H1 (cell line): ENCODE measurements at regions not wholly inside any gene's neighbourhood (a gene's known extent, or its start where the extent isn't known, plus 50 kb on each side); places are given as distances from the start of the nearest gene placed in this dataset.

ENCODE experiments used
- CTCF ChIA-PET: fragments of 300-600 bp; sonication (Branson Sonifier 250); formaldehyde crosslinking; loops from one replicate; lab custom pipeline; 2021; ENCODE audit not compliant: partially characterized antibody; lab: Charles Lee
- POLR2A ChIA-PET: fragments of 300-600 bp; sonication (Branson Sonifier 250); formaldehyde crosslinking; loops from one replicate; lab custom pipeline; 2021; ENCODE audit warnings: inconsistent platforms; ENCODE audit not compliant: partially characterized antibody; lab: Charles Lee
- DNase-seq, 2 experiments: peaks; one replicate each; pipeline versions ENCODE4 v3.0.0 to v3.0.0-alpha.2; 2010 to 2022; ENCODE audit warnings: low spot score in 2 of 2, low read depth in 1 of 2, mixed read lengths in 1 of 2
- FAIRE-seq: peaks from 2 replicates; lab custom pipeline; 2011; peaks lifted over from hg19 to GRCh38; lab: Jason Lieb, UNC
- H2AFZ ChIP-seq: 2 replicates; pipeline ENCODE4 v1.8.1; 2012; ENCODE audit warnings: low read length, inconsistent platforms
- H2AK5ac ChIP-seq: 2 replicates; pipeline ENCODE4 v1.6.1; 2013; ENCODE audit warnings: low read depth, low read length
- H2BK120ac ChIP-seq: replicated peaks from 2 replicates; pipeline ENCODE3; 2013; ENCODE audit warnings: low read depth, low read length, inconsistent platforms
- H2BK12ac ChIP-seq: 2 replicates; pipeline ENCODE4 v1.6.1; 2013; ENCODE audit warnings: low read depth, low read length
- H2BK15ac ChIP-seq: 2 replicates; pipeline ENCODE4 v1.6.1; 2013; ENCODE audit warnings: low read length
- H2BK20ac ChIP-seq: 2 replicates; pipeline ENCODE4 v1.6.1; 2013; ENCODE audit warnings: low read length
- H2BK5ac ChIP-seq: 2 replicates; pipeline ENCODE4 v1.6.1; 2013; ENCODE audit warnings: low read depth, low read length
- H3K14ac ChIP-seq: 2 replicates; pipeline ENCODE4 v1.6.1; 2013; ENCODE audit warnings: inconsistent platforms; ENCODE audit not compliant: insufficient read length
- H3K18ac ChIP-seq: 2 replicates; pipeline ENCODE4 v1.6.1; 2013; ENCODE audit warnings: low read length; ENCODE audit errors: extremely low read depth
- H3K23ac ChIP-seq: 2 replicates; pipeline ENCODE4 v1.6.1; 2013; ENCODE audit warnings: inconsistent platforms; ENCODE audit not compliant: insufficient read length
- H3K23me2 ChIP-seq: 2 replicates; pipeline ENCODE4 v1.6.1; 2013; ENCODE audit warnings: low read depth, low read length
- H3K27ac ChIP-seq: 2 replicates; pipeline ENCODE4 v1.6.1; 2011; ENCODE audit warnings: low read depth, low read length, inconsistent platforms
- H3K27me3 ChIP-seq, 4 experiments: replicated peaks in 1 of 4; 1 replicate in 1 of 4; 2 replicates in 3 of 4; pipeline versions ENCODE4 v1.6.1 to v1.8.1; 2011 to 2013; ENCODE audit warnings: low read length in 3 of 4, mild to moderate bottlenecking in 3 of 4, inconsistent platforms in 2 of 4, mixed read lengths in 2 of 4, moderate library complexity in 1 of 4; ENCODE audit not compliant: control insufficient read depth in 3 of 4, insufficient read depth in 3 of 4; ENCODE audit errors: extremely low read depth in 1 of 4
- H3K36me3 ChIP-seq, 4 experiments: 2 replicates each; pipeline versions ENCODE4 v1.6.1 to v1.8.1; 2011 to 2013; ENCODE audit warnings: mild to moderate bottlenecking in 4 of 4, low read length in 3 of 4, moderate library complexity in 2 of 4, control low read depth in 1 of 4, inconsistent platforms in 1 of 4; ENCODE audit not compliant: insufficient read depth in 4 of 4, control insufficient read depth in 2 of 4
- H3K4ac ChIP-seq: replicated peaks from 2 replicates; pipeline ENCODE3; 2013; ENCODE audit warnings: low read length, low read depth, mixed read lengths, inconsistent platforms; ENCODE audit not compliant: insufficient read length
- H3K4me1 ChIP-seq, 4 experiments: replicated peaks in 1 of 4; 1 replicate in 1 of 4; 2 replicates in 3 of 4; pipeline versions ENCODE4 v1.6.1 to v1.8.1; 2011 to 2013; ENCODE audit warnings: low read length in 3 of 4, inconsistent platforms in 2 of 4, mixed read lengths in 1 of 4; ENCODE audit not compliant: insufficient read depth in 4 of 4, control insufficient read depth in 3 of 4
- H3K4me2 ChIP-seq, 2 experiments: 2 replicates each; pipeline versions ENCODE4 v1.6.1 to v1.8.1; 2011 to 2013; ENCODE audit warnings: low read depth in 2 of 2, low read length in 2 of 2, control low read depth in 1 of 2, inconsistent platforms in 1 of 2, mild to moderate bottlenecking in 1 of 2; ENCODE audit not compliant: insufficient read depth in 1 of 2
- H3K4me3 ChIP-seq, 4 experiments: fragments of 200-600, 300-600 bp in 1 of 4; sonication (generic), shearing (Covaris generic), sonication (Bioruptor Twin) in 1 of 4; 2 replicates each; pipeline versions ENCODE4 v1.5.1 to v1.8.1; 2011 to 2016; ENCODE audit warnings: low read length in 4 of 4, low read depth in 3 of 4, control low read depth in 2 of 4, inconsistent platforms in 2 of 4, mild to moderate bottlenecking in 2 of 4, mixed read lengths in 1 of 4, moderate library complexity in 1 of 4; ENCODE audit not compliant: insufficient read depth in 2 of 4; ENCODE audit errors: extremely low read depth in 1 of 4
- H3K56ac ChIP-seq: replicated peaks from 2 replicates; pipeline ENCODE3; 2013; ENCODE audit warnings: low read depth, mild to moderate bottlenecking, mixed read lengths, low read length, inconsistent platforms; ENCODE audit not compliant: insufficient read length
- H3K79me1 ChIP-seq: 2 replicates; pipeline ENCODE4 v1.6.1; 2013; ENCODE audit warnings: low read depth, low read length, control low read depth
- H3K79me2 ChIP-seq, 2 experiments: 2 replicates each; pipeline versions ENCODE4 v1.6.1 to v1.8.1; 2012 to 2013; ENCODE audit warnings: low read length in 2 of 2, mild to moderate bottlenecking in 2 of 2, inconsistent platforms in 1 of 2; ENCODE audit not compliant: insufficient read depth in 2 of 2, control insufficient read depth in 1 of 2
- H3K9ac ChIP-seq, 4 experiments: replicated peaks in 1 of 4; 1 replicate in 1 of 4; 2 replicates in 3 of 4; pipeline versions ENCODE4 v1.6.1 to v1.8.1; 2011 to 2013; ENCODE audit warnings: low read depth in 3 of 4, low read length in 3 of 4, control low read depth in 2 of 4, mild to moderate bottlenecking in 2 of 4, moderate library complexity in 2 of 4, inconsistent platforms in 1 of 4; ENCODE audit errors: extremely low read depth in 1 of 4
- H3K9me3 ChIP-seq, 2 experiments: 2 replicates each; pipeline versions ENCODE4 v1.6.1 to v1.8.1; 2012 to 2013; ENCODE audit warnings: mild to moderate bottlenecking in 2 of 2, moderate library complexity in 2 of 2, control low read depth in 1 of 2, inconsistent platforms in 1 of 2, low read depth in 1 of 2, low read length in 1 of 2, mixed read lengths in 1 of 2; ENCODE audit not compliant: insufficient read depth in 2 of 2
- H4K20me1 ChIP-seq, 2 experiments: replicated peaks in 1 of 2; 2 replicates each; pipeline versions ENCODE3 to v1.8.1; 2011 to 2013; ENCODE audit warnings: inconsistent platforms in 2 of 2, low read length in 2 of 2, mild to moderate bottlenecking in 1 of 2; ENCODE audit not compliant: insufficient read depth in 2 of 2, control insufficient read depth in 1 of 2
- H4K5ac ChIP-seq: 2 replicates; pipeline ENCODE4 v1.6.1; 2013; ENCODE audit warnings: low read length, low read depth, mixed read lengths, inconsistent platforms; ENCODE audit not compliant: insufficient read length
- H4K8ac ChIP-seq: 2 replicates; pipeline ENCODE4 v1.8.0; 2013; ENCODE audit warnings: mild to moderate bottlenecking, moderate library complexity, low read length, inconsistent platforms; ENCODE audit not compliant: insufficient read depth; ENCODE audit errors: extremely low read depth
- H4K91ac ChIP-seq: replicated peaks from 2 replicates; pipeline ENCODE3; 2013; ENCODE audit warnings: low read length, mixed read lengths, inconsistent platforms; ENCODE audit not compliant: insufficient read length
- GTF2F1 ChIP-seq: IDR thresholded peaks from 2 replicates; pipeline ENCODE4 v1.6.1; 2012; ENCODE audit warnings: low read depth, low read length, improper control_type of control experiment, borderline replicate concordance
- HDAC6 ChIP-seq: IDR thresholded peaks from one replicate; pipeline ENCODE4 v1.7.1; 2012; ENCODE audit warnings: low read depth, mild to moderate bottlenecking, inconsistent platforms, low read length, moderate library complexity
- JUN ChIP-seq: IDR thresholded peaks from 2 replicates; pipeline ENCODE4 v1.6.1; 2011; ENCODE audit warnings: low read depth, mild to moderate bottlenecking, improper control_type of control experiment, low read length
- RBBP5 ChIP-seq: IDR thresholded peaks from 2 replicates; pipeline ENCODE4 v1.7.1; 2012; ENCODE audit warnings: low read depth, mild to moderate bottlenecking, inconsistent platforms, low read length, moderate library complexity, borderline replicate concordance
- RNF2 ChIP-seq: fragments of 200-900, 300-1000 bp; sonication (generic); IDR thresholded peaks from 2 replicates; pipeline ENCODE4 v1.7.1; 2016; ENCODE audit warnings: borderline replicate concordance, low read depth, mild to moderate bottlenecking, antibody characterized with exemption, low read length; ENCODE audit not compliant: poor library complexity, severe bottlenecking; ENCODE audit errors: missing control alignments
- SIRT6 ChIP-seq: IDR thresholded peaks from one replicate; pipeline ENCODE4 v1.7.1; 2012; ENCODE audit warnings: low read length, inconsistent platforms
- SP1 ChIP-seq: IDR thresholded peaks from 2 replicates; pipeline ENCODE4 v1.6.1; 2011; ENCODE audit warnings: low read depth, low read length
- SP4 ChIP-seq: IDR thresholded peaks from 2 replicates; pipeline ENCODE4 v1.6.1; 2012; ENCODE audit warnings: low read length, inconsistent platforms
- TAF7 ChIP-seq: optimal IDR thresholded peaks from 2 replicates; pipeline ENCODE3; 2011; ENCODE audit warnings: low read depth, mild to moderate bottlenecking, inconsistent platforms, low read length, moderate library complexity, borderline replicate concordance
- TEAD4 ChIP-seq: IDR thresholded peaks from 2 replicates; pipeline ENCODE4 v1.6.1; 2012; ENCODE audit warnings: low read depth, low read length, inconsistent platforms, mixed read lengths
- ZNF274 ChIP-seq: IDR thresholded peaks from 2 replicates; pipeline ENCODE4 v1.7.0; 2012; ENCODE audit warnings: low read length, borderline replicate concordance; ENCODE audit errors: extremely low read depth
- WGBS, 2 experiments: shearing (Covaris generic) in 1 of 2; methylation state at CpG; one replicate each; pipeline versions ENCODE4 v1.1.6 to v1.1.7; 2013 to 2015; ENCODE audit warnings: low lambda C conversion rate in 2 of 2, mixed read lengths in 2 of 2, inconsistent platforms in 1 of 2, low coverage in 1 of 2, missing lambda C conversion rate in 1 of 2; ENCODE audit not compliant: insufficient replicate concordance in 2 of 2, insufficient coverage in 1 of 2, insufficient read length in 1 of 2; ENCODE audit errors: extremely low coverage in 1 of 2, missing lambda C conversion rate in 1 of 2; 5-methylcytosine and 5-hydroxymethylcytosine counted together
- TF ChIP-seq, protein P1 (sequence below): IDR thresholded peaks from 2 replicates; pipeline ENCODE4 v1.6.1; 2012; ENCODE audit warnings: inconsistent platforms
- TF ChIP-seq, protein P2 (sequence below): IDR thresholded peaks from 2 replicates; pipeline ENCODE4 v1.6.1; 2011; ENCODE audit warnings: low read depth, mild to moderate bottlenecking, low read length; ENCODE audit not compliant: insufficient read depth

DNA sequence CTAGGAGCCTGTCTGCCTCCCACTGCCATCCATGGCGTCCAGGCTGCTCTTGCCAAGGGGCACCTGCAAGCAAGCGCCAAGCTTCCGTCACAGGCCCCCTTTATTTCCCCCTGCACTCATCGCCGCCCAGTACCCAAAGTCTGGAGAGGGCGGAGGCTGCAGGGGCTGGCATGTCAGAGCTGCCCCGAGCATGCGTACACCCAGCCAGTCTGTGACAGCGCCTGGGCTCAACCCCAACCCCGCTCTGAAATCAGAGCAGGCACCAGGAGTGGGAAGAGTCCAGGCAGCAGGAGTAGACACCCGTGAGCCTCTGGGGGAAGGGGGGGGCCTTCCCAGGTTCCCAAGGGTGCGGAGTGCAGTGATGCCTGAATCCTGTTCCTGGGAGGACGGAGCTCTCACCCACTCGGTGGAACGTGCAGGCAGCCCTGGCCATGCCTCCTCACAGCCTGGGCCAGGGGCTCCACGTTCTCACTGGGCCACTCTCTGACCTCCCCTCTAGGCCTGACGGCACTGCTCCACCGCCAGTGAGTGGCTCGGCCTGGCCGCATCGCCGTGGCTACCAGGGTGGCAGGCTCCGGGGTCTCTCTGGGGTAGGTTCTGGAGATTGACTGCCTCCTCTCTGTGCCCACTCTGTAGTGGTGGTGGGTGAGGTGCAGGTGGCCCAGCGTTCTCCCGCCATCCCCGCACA lies 469.0 kb downstream of the CDH9 start:
- no peak overlapping the region for H2AFZ ChIP-seq
- FAIRE-seq (no peak), DNase-seq (no peak)
- CTCF ChIA-PET = interaction anchor here (0.9 to 1.8 kb wide), 2 partner anchors 132 to 545 kb away, joined by 4 to 5 read pairs; no protein-coding TSS in a partner anchor
- no peaks in the 10 kb centered on the region for H3K27me3 ChIP-seq
- H2BK12ac ChIP-seq = no peak overlapping the region
- H3K79me1 ChIP-seq = no peaks in the 10 kb centered on the region
- no peak overlapping the region for H3K23ac ChIP-seq
- H3K18ac ChIP-seq = no peak overlapping the region
- no peak overlapping the region for H3K14ac ChIP-seq
- no peaks in the 10 kb centered on the region for H3K79me2 ChIP-seq
- H3K4me3 ChIP-seq = no peak overlapping the region
- H3K27ac ChIP-seq = no peak overlapping the region
- no peak overlapping the region for H2BK20ac ChIP-seq
- no peak overlapping the region for H4K91ac ChIP-seq
- H4K8ac ChIP-seq = no peak overlapping the region
- H3K56ac ChIP-seq = no peak overlapping the region
- H3K23me2 ChIP-seq = no peaks in the 10 kb centered on the region
- peaks cover 0 to 5% of the 10 kb centered on the region in 2 experiments; a peak in 1 of 4 replicates for H3K9me3 ChIP-seq
- no peaks in the 10 kb centered on the region for H3K4me1 ChIP-seq
- H3K36me3 ChIP-seq = no peaks in the 10 kb centered on the region
- H4K20me1 ChIP-seq = no peaks in the 10 kb centered on the region
- no peak overlapping the region for H2BK15ac ChIP-seq
- no peak overlapping the region for H2BK120ac ChIP-seq
- no peak overlapping the region for H2AK5ac ChIP-seq
- H4K5ac ChIP-seq = no peak overlapping the region
- no peak overlapping the region for H3K4ac ChIP-seq
- POLR2A ChIA-PET = no interaction called here
- no peak overlapping the region for H2BK5ac ChIP-seq
- H3K9ac ChIP-seq = no peak overlapping the region
- no peak overlapping the region for H3K4me2 ChIP-seq
- WGBS, 2 experiments = 97% methylated on average over 24 of the region's 26 CpGs; no CpG with 5 or more reads in 1 of the 2 experiments
- no peak for TF ChIP-seq TEAD4
- TF ChIP-seq HDAC6 = no peak
- TF ChIP-seq SIRT6 = no peak
- TF ChIP-seq, protein P1, sequence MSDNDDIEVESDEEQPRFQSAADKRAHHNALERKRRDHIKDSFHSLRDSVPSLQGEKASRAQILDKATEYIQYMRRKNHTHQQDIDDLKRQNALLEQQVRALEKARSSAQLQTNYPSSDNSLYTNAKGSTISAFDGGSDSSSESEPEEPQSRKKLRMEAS = no peak
- no peak for TF ChIP-seq RNF2
- TF ChIP-seq JUN = no peak
- no peak for TF ChIP-seq SP1
- no peak for TF ChIP-seq SP4
- no peak for TF ChIP-seq GTF2F1
- no peak for TF ChIP-seq RBBP5
- no peak for TF ChIP-seq ZNF274
- TF ChIP-seq TAF7 = no peak
- TF ChIP-seq, protein P2, sequence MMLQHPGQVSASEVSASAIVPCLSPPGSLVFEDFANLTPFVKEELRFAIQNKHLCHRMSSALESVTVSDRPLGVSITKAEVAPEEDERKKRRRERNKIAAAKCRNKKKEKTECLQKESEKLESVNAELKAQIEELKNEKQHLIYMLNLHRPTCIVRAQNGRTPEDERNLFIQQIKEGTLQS = no peak
